ENCODE measurements at regions not wholly inside any gene's neighbourhood (a gene's known extent, or its start where the extent isn't known, plus 50 kb on each side); places are given as distances from the start of the nearest gene placed in this dataset.

DNA sequence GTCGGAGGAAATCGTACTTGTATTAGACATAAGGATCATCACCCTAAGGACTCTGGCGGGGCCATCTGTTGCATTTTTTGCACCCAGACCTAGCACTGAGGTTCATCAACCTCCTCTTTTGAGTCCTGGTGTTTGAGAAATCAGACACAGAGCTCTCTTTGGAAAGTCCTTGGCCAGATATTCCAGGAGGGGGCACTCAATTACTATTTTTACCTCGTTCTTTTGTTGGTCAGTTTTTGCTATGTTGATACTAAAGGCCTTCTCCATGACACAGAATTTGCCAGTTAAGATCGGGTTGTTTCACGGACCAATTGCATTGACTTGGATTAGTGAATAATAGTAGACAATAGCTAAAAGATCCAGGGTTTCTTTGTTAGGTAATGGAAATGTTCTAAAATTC lies 711.2 kb downstream of the KCNT2 start:
- TF ChIP-seq SRSF9 (IDR thresholded peaks at IDR 0.05; ENCODE audit: borderline replicate concordance, low read depth, low read length) (no peak), ZSCAN29 (IDR thresholded peaks at IDR 0.05) (no peak), RBBP5 (IDR thresholded peaks at IDR 0.05; ENCODE audit: borderline replicate concordance, insufficient read depth, low read length, poor library complexity, severe bottlenecking) (no peak), POLR2H (tag; IDR thresholded peaks at IDR 0.05; ENCODE audit: low read depth) (no peak), MYC (IDR thresholded peaks at IDR 0.05; ENCODE audit: low read depth, low read length) (no peak), MYC (CRISPR knock-in tag; IDR thresholded peaks at IDR 0.05; ENCODE audit: borderline replicate concordance, low read depth) (no peak), POLR3A (IDR thresholded peaks at IDR 0.05; ENCODE audit: borderline replicate concordance, extremely low read depth, insufficient read depth, insufficient read length) (no peak), EZH2 (IDR thresholded peaks at IDR 0.05; ENCODE audit: borderline replicate concordance, low read depth, low read length) (no peak)
- TF ChIP-seq, protein P1, sequence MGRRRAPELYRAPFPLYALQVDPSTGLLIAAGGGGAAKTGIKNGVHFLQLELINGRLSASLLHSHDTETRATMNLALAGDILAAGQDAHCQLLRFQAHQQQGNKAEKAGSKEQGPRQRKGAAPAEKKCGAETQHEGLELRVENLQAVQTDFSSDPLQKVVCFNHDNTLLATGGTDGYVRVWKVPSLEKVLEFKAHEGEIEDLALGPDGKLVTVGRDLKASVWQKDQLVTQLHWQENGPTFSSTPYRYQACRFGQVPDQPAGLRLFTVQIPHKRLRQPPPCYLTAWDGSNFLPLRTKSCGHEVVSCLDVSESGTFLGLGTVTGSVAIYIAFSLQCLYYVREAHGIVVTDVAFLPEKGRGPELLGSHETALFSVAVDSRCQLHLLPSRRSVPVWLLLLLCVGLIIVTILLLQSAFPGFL (CRISPR knock-in tag; IDR thresholded peaks at IDR 0.05) = no peak

Measured in K562 (cell line).